Kidney glomerular epithelial cell (primary cell): ENCODE measurements at regions not wholly inside any gene's neighbourhood (a gene's known extent, or its start where the extent isn't known, plus 50 kb on each side); places are given as distances from the start of the nearest gene placed in this dataset.
A peak's percentile ranks its signal among the peaks of the same experiment; 100 is the strongest.

Experiments
- DNase-seq: peaks from one replicate; lab custom pipeline; 2025; lab: John Stamatoyannopoulos, UW

DNA sequence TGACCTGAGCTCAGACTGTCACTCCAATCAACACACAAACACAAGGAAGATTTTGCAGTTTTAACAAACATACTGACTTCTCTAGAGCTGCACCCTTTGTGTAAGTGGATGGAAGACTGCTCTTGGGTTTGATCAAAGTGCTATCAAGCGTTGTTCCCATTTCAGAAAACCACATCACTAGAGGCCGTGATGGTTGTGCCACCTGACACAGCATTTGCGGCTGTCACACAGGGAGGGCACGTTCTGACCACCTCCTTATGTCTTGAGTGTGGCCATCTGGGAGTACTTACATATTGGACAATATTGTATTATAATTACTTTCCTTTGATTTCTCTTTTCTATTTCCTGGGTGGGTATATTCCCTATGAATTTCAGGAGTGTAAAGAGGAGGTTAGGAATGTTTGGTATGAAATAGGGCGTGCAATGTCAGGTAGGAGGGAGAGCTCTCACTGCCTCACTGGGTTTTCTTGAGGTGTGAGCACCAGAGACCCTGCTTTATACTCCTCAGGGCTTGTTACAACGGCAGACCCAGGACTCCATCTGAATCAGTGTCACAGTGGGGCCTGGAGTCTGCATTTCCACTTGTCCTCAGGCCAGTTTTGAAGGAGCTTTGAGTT, 74.3 kb downstream of the SYNE3 start:
- DNase-seq = no peak

GRCh38 chr14:95440951-95441350, 75.5 kb downstream of the SYNE3 start:
- no peak for DNase-seq

GRCh38 chr14:95440496-95440895, 76.0 kb downstream of the SYNE3 start:
- DNase-seq = no peak

DNA sequence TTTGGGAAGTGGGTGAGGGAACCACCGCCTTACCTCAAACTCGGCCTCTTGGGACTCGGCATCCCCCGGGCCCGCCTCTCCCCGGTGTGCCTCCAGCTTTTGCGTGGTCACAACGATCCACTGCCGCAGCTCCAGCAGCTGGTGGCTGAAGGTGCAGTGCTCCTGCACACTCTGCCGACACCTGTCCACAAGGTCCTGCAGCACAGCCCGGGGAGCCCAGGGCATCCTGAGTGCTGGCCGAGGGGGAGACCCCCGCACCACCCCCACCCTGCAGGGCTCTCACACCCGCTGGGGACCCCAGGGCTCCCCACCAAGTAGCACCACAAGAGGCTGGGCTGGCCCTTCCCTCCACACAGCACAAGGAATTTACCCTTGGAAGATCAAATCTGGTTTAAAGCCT, 76.6 kb downstream of the SYNE3 start:
- DNase-seq = no peak

DNA sequence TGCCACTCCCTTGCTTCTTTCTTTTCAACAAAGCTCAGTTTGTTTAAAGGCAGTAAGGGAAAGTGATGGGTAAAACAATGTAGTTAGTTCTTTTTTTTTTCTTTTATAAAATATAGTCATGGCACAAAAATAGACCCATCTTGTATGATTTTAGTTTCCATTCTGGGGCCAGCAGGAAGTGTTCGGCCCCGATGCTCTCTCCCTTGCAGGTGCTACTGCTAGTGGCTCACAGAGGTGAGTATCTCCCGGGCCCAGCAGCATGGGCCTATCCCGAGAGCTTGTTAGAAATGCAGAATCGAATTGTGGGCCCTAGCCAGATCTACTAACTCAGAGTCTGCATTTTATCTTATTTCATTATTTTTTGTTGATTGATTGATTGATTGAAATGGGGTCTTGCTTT, 78.7 kb downstream of the SYNE3 start:
- DNase-seq = no peak

- DNase-seq = no peak
These were observed 80.1 kb downstream of the SYNE3 start for GRCh38 chr14:95436354-95436753.

GRCh38 chr14:95434121-95434520, 82.3 kb downstream of the SYNE3 start:
- DNase-seq = no peak

DNA sequence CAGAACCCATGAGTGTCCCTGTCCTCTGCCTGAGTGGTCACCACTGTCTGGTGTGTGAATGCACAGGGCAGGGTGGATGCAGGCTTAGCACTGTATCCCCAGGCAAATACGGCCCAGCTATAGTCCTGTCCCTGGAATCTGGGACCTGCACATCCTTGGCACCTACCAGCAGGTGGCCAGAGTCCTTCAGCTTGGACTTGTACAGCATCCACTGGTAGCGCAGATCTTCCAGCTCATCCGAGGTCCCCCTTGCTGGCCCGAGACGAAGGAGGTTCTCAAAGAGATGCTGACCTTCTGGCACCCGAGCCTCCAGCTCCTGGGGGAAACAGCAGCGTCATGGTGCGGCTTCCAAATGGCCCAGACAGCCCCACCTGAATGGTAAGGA, 83.4 kb downstream of the SYNE3 start:
- no peak for DNase-seq

DNA sequence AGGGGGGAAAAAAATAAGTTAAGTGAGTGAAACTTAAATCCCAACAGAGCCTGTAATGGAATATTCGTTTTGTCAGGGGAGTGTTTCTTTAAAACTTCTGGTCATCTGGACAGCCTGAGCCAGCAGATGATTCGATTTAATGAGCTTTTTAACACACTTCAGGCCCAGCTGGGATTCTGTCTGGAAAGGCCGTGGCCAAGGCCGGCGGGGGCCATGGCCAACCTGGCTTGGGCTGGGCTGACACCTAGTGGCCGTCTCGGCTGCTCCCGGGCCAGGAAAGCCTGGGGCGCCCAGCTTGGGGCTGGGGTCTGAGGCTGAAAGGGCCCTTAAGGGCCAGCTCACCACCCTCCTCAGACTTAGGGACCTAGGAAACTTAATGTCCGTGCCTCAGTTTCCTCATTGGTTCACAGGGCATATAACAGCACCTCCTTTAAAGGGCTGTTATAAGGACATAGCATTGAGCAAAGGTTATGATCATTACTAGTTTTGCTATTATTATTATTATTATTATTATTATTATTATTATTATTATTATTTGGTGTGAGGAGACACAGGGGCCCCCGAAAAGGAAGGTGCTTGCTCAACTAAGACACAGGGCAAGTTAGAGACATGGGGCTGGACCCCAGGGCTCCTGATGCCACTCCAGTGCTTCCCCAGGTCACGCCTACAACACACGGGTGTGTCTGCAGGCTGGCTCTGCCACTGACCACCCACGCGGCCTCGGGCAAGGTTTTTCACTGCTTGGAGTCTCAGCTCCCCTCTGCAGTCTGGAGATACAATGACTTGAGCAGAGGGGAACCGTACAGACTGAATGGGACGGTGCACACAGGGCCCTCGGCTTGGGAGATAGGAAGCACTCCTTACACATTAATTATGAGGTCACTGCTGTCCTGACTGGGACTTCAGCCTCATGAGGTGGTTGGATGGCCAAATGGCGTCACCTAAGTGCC, 84.0 kb downstream of the SYNE3 start:
- DNase-seq = peak; percentile 23

DNA sequence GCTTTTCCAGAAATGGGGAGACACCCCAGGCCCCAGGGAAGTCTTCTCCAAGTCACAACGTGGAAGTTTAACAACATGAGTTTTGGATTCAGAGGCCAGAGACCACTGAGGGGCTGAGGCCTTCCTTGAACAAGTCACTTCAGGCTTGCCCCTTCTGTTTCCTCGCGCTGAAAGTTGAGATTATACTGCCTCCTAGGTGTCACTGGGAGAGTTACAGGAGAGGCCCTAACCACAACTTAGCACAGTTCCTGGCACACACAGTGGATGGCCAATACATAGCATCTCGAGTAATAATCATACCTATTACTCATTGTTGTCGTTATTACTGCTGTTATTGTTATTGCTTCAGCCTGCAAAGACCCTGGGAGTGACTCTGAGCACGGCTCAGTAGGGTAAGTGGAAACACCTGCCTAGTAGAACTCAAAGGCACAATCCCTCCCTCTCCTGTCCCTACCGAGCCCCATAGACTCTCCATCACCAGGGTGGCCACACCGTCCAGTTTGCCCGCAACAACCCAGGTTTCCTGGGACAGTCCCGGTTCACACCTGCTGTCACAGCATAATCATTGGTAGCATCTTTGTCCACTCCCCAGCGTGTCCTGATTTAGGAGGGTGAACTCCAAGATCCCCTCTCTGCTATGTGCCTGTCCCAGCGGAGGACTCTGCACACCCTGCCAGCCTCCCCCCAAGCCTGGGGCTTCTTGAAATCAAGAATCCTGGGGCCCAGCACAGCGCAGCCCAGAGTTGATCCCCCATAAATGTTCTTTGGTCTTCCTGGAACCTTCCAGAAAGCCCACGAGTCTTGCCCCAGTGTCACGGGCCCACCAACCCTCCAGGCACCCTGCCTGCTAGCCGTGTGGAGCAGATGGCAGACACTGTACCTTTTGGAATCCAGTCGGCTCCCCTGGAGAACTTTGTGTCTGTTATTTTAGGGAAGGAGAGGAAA, 85.0 kb downstream of the SYNE3 start:
- DNase-seq = no peak

DNA sequence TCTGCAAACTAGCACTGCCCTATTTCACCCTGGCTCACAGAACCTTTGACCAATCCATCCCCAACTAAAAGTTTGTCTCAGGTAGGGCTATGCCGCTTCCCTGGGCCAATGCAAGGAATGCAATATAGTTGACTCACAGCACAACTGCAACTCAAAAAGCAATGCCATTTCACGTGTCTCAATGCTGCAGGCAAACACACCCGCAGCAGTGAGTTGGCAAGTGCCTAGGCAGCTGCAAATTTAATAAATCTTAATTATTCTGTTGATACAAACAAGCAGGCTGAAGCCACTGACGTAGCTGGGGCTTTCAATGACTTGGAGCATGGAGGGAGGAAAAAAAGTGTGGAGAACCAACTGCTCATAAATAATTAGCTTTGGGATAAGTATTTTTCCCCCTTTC, 87.9 kb downstream of the SYNE3 start:
- DNase-seq = no peak

DNA sequence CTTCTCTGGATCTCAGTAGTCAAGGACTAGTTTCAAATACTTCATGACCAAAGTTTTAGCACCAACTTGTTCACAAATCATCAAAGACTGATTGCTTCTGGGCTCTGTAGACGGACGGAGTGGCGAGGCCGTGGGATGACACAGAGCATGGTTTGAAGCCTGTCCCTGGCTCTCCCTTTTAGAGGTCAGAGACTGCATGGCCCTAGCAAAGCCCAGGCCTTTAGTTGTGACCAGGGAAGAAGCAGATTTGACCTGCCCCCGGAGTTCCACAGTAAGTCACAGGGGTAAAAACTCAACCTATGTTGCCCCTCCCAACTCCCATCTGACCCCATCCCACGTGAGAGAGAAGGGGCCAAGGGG, 90.4 kb downstream of the SYNE3 start:
- no peak for DNase-seq

DNA sequence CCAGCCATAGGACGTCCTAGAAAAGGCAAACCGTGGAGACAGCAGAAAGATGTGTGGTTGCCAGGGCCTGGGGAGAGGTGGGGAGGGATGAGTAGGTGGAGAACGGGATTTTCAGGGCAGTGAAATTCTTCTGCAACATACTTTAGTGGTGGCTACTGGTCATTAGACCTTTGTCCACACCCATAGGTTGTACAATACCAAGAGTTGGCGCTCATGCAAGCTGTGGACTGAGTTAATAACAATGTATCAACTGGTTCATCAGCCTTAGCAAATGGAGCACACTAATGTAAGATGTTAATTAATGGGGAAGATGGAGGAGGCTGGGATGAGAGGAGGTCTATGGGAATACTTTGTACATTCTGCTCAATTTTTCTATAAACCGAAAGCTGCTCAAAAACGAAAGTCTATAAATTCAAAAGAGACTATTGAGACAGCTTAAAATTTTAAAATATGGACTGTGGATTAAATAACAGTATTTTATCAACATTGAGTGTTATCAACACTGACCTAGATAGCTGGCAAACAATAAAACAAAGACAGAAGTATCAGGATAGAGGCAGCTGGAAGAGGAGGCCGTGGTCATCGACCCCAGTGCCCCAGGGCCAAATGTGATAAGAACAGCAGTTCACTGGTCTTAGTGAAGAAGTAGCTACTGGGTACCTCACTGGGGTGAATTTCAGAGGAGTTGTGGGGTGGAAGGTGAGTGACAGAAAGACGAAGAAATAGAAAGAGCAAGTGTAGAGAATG, 90.9 kb downstream of the SYNE3 start:
- no peak for DNase-seq

- no peak for DNase-seq
These were observed 91.9 kb downstream of the SYNE3 start for GRCh38 chr14:95424529-95424928.

GRCh38 chr14:95421741-95422140, 94.7 kb downstream of the SYNE3 start:
- DNase-seq = no peak

DNA sequence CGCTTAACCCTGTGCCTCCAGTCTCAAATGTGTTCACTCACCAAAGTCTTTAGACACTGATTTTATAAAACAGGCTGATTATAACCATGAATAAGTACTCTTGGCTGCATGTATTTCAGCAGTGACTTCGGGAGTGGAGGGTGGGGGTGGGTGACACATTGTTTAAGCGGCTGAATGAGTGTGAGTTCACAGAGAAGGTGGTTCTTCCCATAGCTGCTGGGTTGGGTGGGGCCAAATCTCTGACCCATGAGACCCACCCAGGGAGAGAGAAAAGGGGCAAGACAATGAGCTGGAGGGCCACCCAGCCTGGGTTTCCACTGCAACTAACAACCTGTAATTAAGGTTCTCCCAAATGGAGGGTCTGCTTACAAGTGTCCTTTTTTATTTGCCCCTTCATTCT, 96.4 kb downstream of the SYNE3 start:
- DNase-seq = no peak

GRCh38 chr14:95419569-95419968, 96.9 kb downstream of the SYNE3 start:
- DNase-seq = no peak

- no peak for DNase-seq
These were observed 97.6 kb downstream of the SYNE3 start for GRCh38 chr14:95418858-95419257.

DNA sequence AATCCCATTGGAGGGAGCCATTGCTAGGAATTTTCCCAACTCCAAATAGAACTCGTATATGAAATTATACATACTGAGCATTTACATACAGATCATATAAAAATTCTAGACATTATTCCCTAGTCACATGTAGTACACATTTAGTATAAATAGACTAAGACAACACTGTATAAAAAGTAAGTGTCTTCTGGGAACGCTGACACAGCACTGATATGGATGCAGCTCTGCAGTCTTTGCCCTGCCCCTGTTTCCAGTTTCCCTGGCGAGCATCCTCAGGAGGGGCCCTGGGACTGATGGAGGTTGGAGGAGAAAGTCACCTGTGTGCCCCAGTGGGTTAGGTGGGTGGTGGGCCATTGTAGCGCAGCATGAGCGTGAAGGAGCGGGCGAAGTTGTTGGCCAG, 97.8 kb upstream of the CLMN start:
- DNase-seq = no peak

DNA sequence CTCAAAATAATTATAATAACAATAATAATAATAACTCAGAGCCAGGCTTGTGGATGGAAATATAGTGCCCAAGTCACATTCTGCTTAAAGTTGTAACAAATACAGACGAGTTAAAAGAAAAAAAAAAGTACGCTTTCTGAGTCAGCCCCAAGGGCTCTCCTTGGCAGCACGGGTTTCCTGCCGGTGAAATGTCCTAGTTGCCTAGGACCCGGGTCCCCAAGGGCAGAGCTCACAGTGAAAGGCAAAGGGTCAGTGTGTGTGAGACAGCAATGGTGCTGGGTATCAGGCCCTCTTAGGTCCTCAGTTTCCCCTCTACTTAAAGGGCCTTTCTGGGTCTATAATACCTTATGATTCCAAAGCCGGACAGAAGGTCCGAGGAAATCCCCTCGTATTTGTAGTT, 96.3 kb upstream of the CLMN start:
- DNase-seq = no peak

GRCh38 chr14:95413289-95414215, 93.8 kb upstream of the CLMN start:
- DNase-seq = no peak
